DND-41 (cell line): ENCODE measurements at regions not wholly inside any gene's neighbourhood (a gene's known extent, or its start where the extent isn't known, plus 50 kb on each side); places are given as distances from the start of the nearest gene placed in this dataset.

Source experiments
- CTCF ChIP-seq: IDR thresholded peaks from 2 replicates; pipeline ENCODE4 v1.5.1; 2012; ENCODE audit warnings: borderline replicate concordance, low read length, moderate library complexity, mild to moderate bottlenecking; ENCODE audit not compliant: poor library complexity, severe bottlenecking; ENCODE audit errors: extremely low read depth
- EZH2 ChIP-seq: IDR thresholded peaks from 3 replicates; pipeline ENCODE4 v1.6.1; 2012; ENCODE audit warnings: borderline replicate concordance, low read depth, mild to moderate bottlenecking, moderate library complexity, low read length, inconsistent platforms; ENCODE audit not compliant: severe bottlenecking

- TF ChIP-seq CTCF (no peak), EZH2 (no peak)
Measured at GRCh38 chr1:29444782-29445729, 208.7 kb downstream of the PTPRU start.
